Endothelial cell of umbilical vein (primary cell): ENCODE measurements at regions not wholly inside any gene's neighbourhood (a gene's known extent, or its start where the extent isn't known, plus 50 kb on each side); places are given as distances from the start of the nearest gene placed in this dataset.
A peak's percentile ranks its signal among the peaks of the same experiment; 100 is the strongest.

Experiments used
- BruUV-seq: library from RNA; stranded (reverse); fragments of 400-500 nt; replicated peaks from 2 replicates; lab custom pipeline; 2021; lab: Mats Ljungman, UMichigan
- CTCF ChIA-PET: fragments of 300-600, 350-600 bp; sonication (Branson Sonifier 250); formaldehyde crosslinking; loops from one replicate; lab custom pipeline; 2021; ENCODE audit warnings: antibody characterized with exemption, inconsistent platforms; lab: Charles Lee
- POLR2A ChIA-PET: fragments of 300-600, 350-600 bp; sonication (Branson Sonifier 250); formaldehyde crosslinking; loops from one replicate; lab custom pipeline; 2021; ENCODE audit warnings: antibody characterized with exemption, inconsistent platforms; lab: Charles Lee
- DNase-seq: peaks from one replicate; pipeline ENCODE4 v3.0.0-alpha.2; 2011; ENCODE audit warnings: low read depth, low spot score
- FAIRE-seq: peaks from 2 replicates; lab custom pipeline; 2011; peaks lifted over from hg19 to GRCh38; lab: Jason Lieb, UNC
- H2AFZ ChIP-seq: 2 replicates; pipeline ENCODE4 v1.6.0; 2012; ENCODE audit warnings: low read depth, low read length, control low read depth, inconsistent platforms
- H3K27ac ChIP-seq: 2 replicates; pipeline ENCODE4 v1.5.1; 2011; ENCODE audit warnings: low read depth, mild to moderate bottlenecking, control low read depth, low read length, moderate library complexity; ENCODE audit not compliant: insufficient read depth
- H3K27me3 ChIP-seq, 2 experiments: 2 replicates each; pipeline versions ENCODE4 v1.6.0 to v1.6.1; 2011; ENCODE audit warnings: low read length in 2 of 2, mixed read lengths in 1 of 2; ENCODE audit not compliant: control insufficient read depth in 2 of 2, insufficient read depth in 2 of 2
- H3K36me3 ChIP-seq, 2 experiments: 2 replicates in 1 of 2; 3 replicates in 1 of 2; pipeline ENCODE4 v1.5.1; 2011; ENCODE audit warnings: low read length in 2 of 2, mild to moderate bottlenecking in 1 of 2, moderate library complexity in 1 of 2; ENCODE audit not compliant: control insufficient read depth in 2 of 2, insufficient read depth in 2 of 2; ENCODE audit errors: extremely low read depth in 1 of 2
- H3K4me1 ChIP-seq: 3 replicates; pipeline ENCODE4 v1.5.1; 2011; ENCODE audit warnings: mild to moderate bottlenecking, low read length; ENCODE audit not compliant: control insufficient read depth, insufficient read depth; ENCODE audit errors: extremely low read depth
- H3K4me2 ChIP-seq: 2 replicates; pipeline ENCODE4 v1.6.1; 2011; ENCODE audit warnings: low read length, control low read depth, mixed read lengths; ENCODE audit not compliant: insufficient read depth
- H3K4me3 ChIP-seq, 3 experiments: fragments of 200-600 bp in 1 of 3; sonication (generic), shearing (Covaris generic) in 1 of 3; replicated peaks in 1 of 3; 2 replicates each; pipeline ENCODE4 v1.5.1; 2011 to 2016; ENCODE audit warnings: control low read depth in 3 of 3, low read length in 3 of 3, mild to moderate bottlenecking in 2 of 3, inconsistent platforms in 1 of 3, low read depth in 1 of 3, moderate library complexity in 1 of 3; ENCODE audit not compliant: insufficient read depth in 1 of 3
- H3K79me2 ChIP-seq: 2 replicates; pipeline ENCODE4 v1.6.0; 2012; ENCODE audit warnings: low read length, inconsistent platforms; ENCODE audit not compliant: control insufficient read depth, insufficient read depth
- H3K9ac ChIP-seq: replicated peaks from 2 replicates; pipeline ENCODE3; 2011; ENCODE audit warnings: low read length, control low read depth; ENCODE audit not compliant: insufficient read depth; ENCODE audit errors: extremely low read depth
- H3K9me1 ChIP-seq: replicated peaks from 3 replicates; pipeline ENCODE4 v1.6.0; 2011; ENCODE audit warnings: mild to moderate bottlenecking, low read length; ENCODE audit not compliant: control insufficient read depth, insufficient read depth; ENCODE audit errors: extremely low read depth
- H3K9me3 ChIP-seq: replicated peaks from 2 replicates; pipeline ENCODE4 v1.5.1; 2012; ENCODE audit warnings: low read length, inconsistent platforms; ENCODE audit not compliant: control insufficient read depth, insufficient read depth
- H4K20me1 ChIP-seq: replicated peaks from 2 replicates; pipeline ENCODE3; 2011; ENCODE audit warnings: mild to moderate bottlenecking, low read length; ENCODE audit not compliant: control insufficient read depth, insufficient read depth; ENCODE audit errors: extremely low read depth
- EZH2 ChIP-seq: IDR thresholded peaks from 2 replicates; pipeline ENCODE4 v1.6.1; 2012; ENCODE audit warnings: borderline replicate concordance, low read depth, mild to moderate bottlenecking, moderate library complexity, low read length, inconsistent platforms; ENCODE audit not compliant: severe bottlenecking
- FOS ChIP-seq: IDR thresholded peaks from 2 replicates; pipeline ENCODE4 v1.6.1; 2011; ENCODE audit warnings: mild to moderate bottlenecking, low read length, moderate library complexity, borderline replicate concordance; ENCODE audit not compliant: insufficient read depth
- GATA2 ChIP-seq: IDR thresholded peaks from 2 replicates; pipeline ENCODE4 v1.7.0; 2011; ENCODE audit warnings: low read depth, mild to moderate bottlenecking, moderate library complexity, mixed read lengths, low read length; ENCODE audit not compliant: insufficient read length, insufficient read depth
- JUN ChIP-seq: IDR thresholded peaks from 2 replicates; pipeline ENCODE4 v1.6.1; 2011; ENCODE audit warnings: borderline replicate concordance, low read depth; ENCODE audit not compliant: insufficient read length, insufficient read depth
- MYC ChIP-seq: IDR thresholded peaks from one replicate; pipeline ENCODE4 v1.6.1; 2011; ENCODE audit warnings: mild to moderate bottlenecking, low read depth, low read length
- POLR2A ChIP-seq: IDR thresholded peaks from 2 replicates; pipeline ENCODE4 v1.6.1; 2012; ENCODE audit warnings: low read depth, mild to moderate bottlenecking, control low read depth, low read length
- POLR2AphosphoS5 ChIP-seq: IDR thresholded peaks from 2 replicates; pipeline ENCODE4 v1.6.1; 2012; ENCODE audit warnings: low read depth, mild to moderate bottlenecking, control low read depth, low read length, moderate library complexity; ENCODE audit not compliant: insufficient read depth
- dilution Hi-C: fragments of 300-500 bp; cut with MboI; formaldehyde crosslinking; loops from one replicate; pipeline ENCODE4 v1.15.0; 2019; ENCODE audit warnings: low sequenced_read_pairs; ENCODE audit not compliant: extremely low pct_ligation_motif_present
- intact Hi-C: fragments of 100-400 bp; cut with micrococcal nuclease; formaldehyde crosslinking; loops from one replicate; pipeline ENCODE4 v1.10.0; 2022
- TF ChIP-seq, protein P1 (sequence below): IDR thresholded peaks from 2 replicates; pipeline ENCODE4 v1.6.1; 2011; ENCODE audit not compliant: insufficient read depth, insufficient read length
- TF ChIP-seq, protein P2 (sequence below), 2 donors: IDR thresholded peaks; 1 replicate in 1 of 2; 2 replicates in 1 of 2; pipeline ENCODE4 v1.5.1; 2011; ENCODE audit warnings: low read length in 2 of 2, mild to moderate bottlenecking in 2 of 2, moderate library complexity in 2 of 2, control low read depth in 1 of 2, inconsistent platforms in 1 of 2, low read depth in 1 of 2; ENCODE audit not compliant: insufficient read depth in 1 of 2; ENCODE audit errors: extremely low read depth in 1 of 2

DNA sequence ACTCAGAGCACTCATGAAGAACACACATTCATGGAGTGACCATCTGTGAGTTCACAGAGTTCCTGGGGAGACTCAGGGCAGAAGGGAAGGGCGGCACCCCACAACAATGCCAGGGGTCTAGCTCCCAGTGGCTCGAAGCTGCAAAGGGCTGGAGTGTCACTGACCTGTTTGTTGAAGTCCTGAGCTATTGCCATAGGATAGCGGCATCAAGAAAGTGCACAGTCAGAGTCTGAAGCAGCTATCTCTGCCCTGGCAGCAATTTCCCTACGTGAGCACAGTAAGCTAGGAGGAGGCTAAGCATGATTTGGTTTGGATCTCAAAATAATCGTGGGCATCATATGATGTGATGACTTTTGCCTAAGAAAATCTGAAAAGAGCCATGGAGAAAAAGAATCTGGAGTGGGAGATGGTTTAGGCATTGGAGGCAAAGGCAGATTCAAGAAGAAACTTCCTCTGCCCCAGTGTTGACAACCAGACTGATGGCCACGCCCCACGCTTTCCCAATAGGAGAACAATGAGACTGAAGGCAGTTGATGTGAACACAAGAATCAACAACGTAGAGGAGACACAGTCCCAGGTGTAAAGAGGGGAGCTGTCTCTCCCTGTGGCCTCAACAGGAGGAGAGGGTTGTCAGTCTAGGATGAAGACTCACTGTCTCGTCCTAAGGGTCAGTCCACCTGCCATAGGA is 100.0 kb upstream of the SLC25A33 start:
- CTCF ChIA-PET, result interaction anchor here (0.9 to 1.9 kb wide), 9 partner anchors 10 to 189 kb away, joined by 3 to 12 read pairs (median 5); no protein-coding TSS in a partner anchor
- POLR2A ChIA-PET, result interaction anchor here (1.2 to 1.5 kb wide), 3 partner anchors 16 to 41 kb away, joined by 3 to 5 read pairs (median 4); no protein-coding TSS in a partner anchor
- H3K9ac ChIP-seq, result no peak overlapping the region
- H4K20me1 ChIP-seq, result no peaks in the 10 kb centered on the region
- H3K27me3 ChIP-seq, result no peaks in the 10 kb centered on the region
- no peaks in the 10 kb centered on the region for H3K9me1 ChIP-seq
- H3K4me2 ChIP-seq, result no peak overlapping the region
- H3K27ac ChIP-seq, result peak overlapping the region; percentile 50
- intact Hi-C loops (no loop called here), dilution Hi-C loops (no loop called here)
- H3K4me3 ChIP-seq, result no peak overlapping the region
- H2AFZ ChIP-seq, result no peak overlapping the region
- H3K36me3 ChIP-seq, result no peaks in the 10 kb centered on the region
- H3K9me3 ChIP-seq, result no peaks in the 10 kb centered on the region
- FAIRE-seq (peak; percentile 52), DNase-seq (peak; percentile 22)
- H3K79me2 ChIP-seq, result no peaks in the 10 kb centered on the region
- H3K4me1 ChIP-seq, result peaks cover 49% of the 10 kb centered on the region
- BruUV-seq, result no TSS peak
- TF ChIP-seq, protein P1, sequence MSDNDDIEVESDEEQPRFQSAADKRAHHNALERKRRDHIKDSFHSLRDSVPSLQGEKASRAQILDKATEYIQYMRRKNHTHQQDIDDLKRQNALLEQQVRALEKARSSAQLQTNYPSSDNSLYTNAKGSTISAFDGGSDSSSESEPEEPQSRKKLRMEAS, result no peak
- TF ChIP-seq FOS (no peak), JUN (no peak), EZH2 (no peak), GATA2 (no peak), POLR2A (no peak), MYC (no peak), POLR2AphosphoS5 (no peak)
- TF ChIP-seq, protein P2, sequence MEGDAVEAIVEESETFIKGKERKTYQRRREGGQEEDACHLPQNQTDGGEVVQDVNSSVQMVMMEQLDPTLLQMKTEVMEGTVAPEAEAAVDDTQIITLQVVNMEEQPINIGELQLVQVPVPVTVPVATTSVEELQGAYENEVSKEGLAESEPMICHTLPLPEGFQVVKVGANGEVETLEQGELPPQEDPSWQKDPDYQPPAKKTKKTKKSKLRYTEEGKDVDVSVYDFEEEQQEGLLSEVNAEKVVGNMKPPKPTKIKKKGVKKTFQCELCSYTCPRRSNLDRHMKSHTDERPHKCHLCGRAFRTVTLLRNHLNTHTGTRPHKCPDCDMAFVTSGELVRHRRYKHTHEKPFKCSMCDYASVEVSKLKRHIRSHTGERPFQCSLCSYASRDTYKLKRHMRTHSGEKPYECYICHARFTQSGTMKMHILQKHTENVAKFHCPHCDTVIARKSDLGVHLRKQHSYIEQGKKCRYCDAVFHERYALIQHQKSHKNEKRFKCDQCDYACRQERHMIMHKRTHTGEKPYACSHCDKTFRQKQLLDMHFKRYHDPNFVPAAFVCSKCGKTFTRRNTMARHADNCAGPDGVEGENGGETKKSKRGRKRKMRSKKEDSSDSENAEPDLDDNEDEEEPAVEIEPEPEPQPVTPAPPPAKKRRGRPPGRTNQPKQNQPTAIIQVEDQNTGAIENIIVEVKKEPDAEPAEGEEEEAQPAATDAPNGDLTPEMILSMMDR (IDR thresholded peaks at IDR 0.05; ENCODE audit: extremely low read depth in 1 of 2, insufficient read depth in 1 of 2, low read depth in 1 of 2, low read length in 2 of 2), result no peak
